GM23338 (cell line): ENCODE measurements at regions not wholly inside any gene's neighbourhood (a gene's known extent, or its start where the extent isn't known, plus 50 kb on each side); places are given as distances from the start of the nearest gene placed in this dataset.

Experiments
- ATAC-seq: fragments of 200-7000 bp; cut with Tn5 transposase; 3 replicates; pipeline ENCODE4 v1.9.1; 2020
- DNase-seq: peaks from one replicate; pipeline ENCODE4 v3.0.0-alpha.2; 2015; ENCODE audit warnings: low spot score
- H2AFZ ChIP-seq: fragments of 200-600 bp; sonication (generic); 2 replicates; pipeline ENCODE4 v1.8.0; 2016; ENCODE audit warnings: antibody characterized with exemption, mild to moderate bottlenecking, moderate library complexity
- H3F3A ChIP-seq: fragments of 200-600 bp; sonication (generic); replicated peaks from 2 replicates; pipeline ENCODE4 v1.8.0; 2017; ENCODE audit warnings: antibody characterized with exemption, mixed run types, low read depth
- H3K27ac ChIP-seq: fragments of 200-600 bp; sonication (generic); 2 replicates; pipeline ENCODE4 v1.6.1; 2016; ENCODE audit warnings: low read depth
- H3K27me3 ChIP-seq: fragments of 200-600 bp; sonication (generic); 2 replicates; pipeline ENCODE4 v1.8.0; 2016; ENCODE audit warnings: mild to moderate bottlenecking, mixed run types, moderate library complexity; ENCODE audit not compliant: insufficient read depth
- H3K36me3 ChIP-seq: fragments of 200-600 bp; sonication (generic); 2 replicates; pipeline ENCODE4 v1.8.0; 2016; ENCODE audit warnings: mild to moderate bottlenecking; ENCODE audit not compliant: insufficient read depth
- H3K4me1 ChIP-seq: fragments of 200-600 bp; sonication (generic); 2 replicates; pipeline ENCODE4 v1.8.0; 2016; ENCODE audit warnings: mild to moderate bottlenecking, moderate library complexity; ENCODE audit not compliant: insufficient read depth
- H3K4me2 ChIP-seq: fragments of 200-600 bp; sonication (generic); 2 replicates; pipeline ENCODE4 v1.7.1; 2017; ENCODE audit warnings: mixed run types
- H3K4me3 ChIP-seq: fragments of 200-600 bp; sonication (generic); 2 replicates; pipeline ENCODE4 v1.6.1; 2016; ENCODE audit warnings: mixed run types
- H3K79me2 ChIP-seq: fragments of 200-600 bp; sonication (generic); replicated peaks from 2 replicates; pipeline ENCODE4 v1.8.0; 2017; ENCODE audit warnings: mild to moderate bottlenecking; ENCODE audit not compliant: insufficient read depth
- H3K9me2 ChIP-seq: fragments of 200-600 bp; sonication (generic); 2 replicates; pipeline ENCODE4 v1.8.0; 2017; ENCODE audit not compliant: insufficient read depth
- H4K20me1 ChIP-seq: fragments of 200-600 bp; sonication (generic); replicated peaks from 2 replicates; pipeline ENCODE4 v1.8.0; 2017; ENCODE audit warnings: mild to moderate bottlenecking; ENCODE audit not compliant: insufficient read depth
- H3K27ac Mint-ChIP-seq: 2 replicates; pipeline ENCODE4 v1.8.0; 2020; ENCODE audit warnings: inconsistent platforms, mild to moderate bottlenecking, moderate library complexity, mixed read lengths
- H3K27me3 Mint-ChIP-seq: 3 replicates; pipeline ENCODE4 v1.8.0; 2022; ENCODE audit warnings: low read depth, mild to moderate bottlenecking, moderate library complexity, mixed read lengths, inconsistent platforms; ENCODE audit not compliant: insufficient read depth, poor library complexity
- H3K36me3 Mint-ChIP-seq: 3 replicates; pipeline ENCODE4 v1.8.0; 2021; ENCODE audit warnings: low read depth, mild to moderate bottlenecking, inconsistent platforms, moderate library complexity, mixed read lengths
- H3K4me1 Mint-ChIP-seq: 3 replicates; pipeline ENCODE4 v1.8.0; 2020; ENCODE audit warnings: mild to moderate bottlenecking, inconsistent platforms, mixed read lengths
- H3K4me3 Mint-ChIP-seq: 3 replicates; pipeline ENCODE4 v1.8.0; 2021; ENCODE audit warnings: moderate library complexity, mild to moderate bottlenecking, inconsistent platforms, mixed read lengths
- H3K9me3 Mint-ChIP-seq: 3 replicates; pipeline ENCODE4 v1.8.0; 2020; ENCODE audit warnings: moderate library complexity, mild to moderate bottlenecking, inconsistent platforms, mixed read lengths
- EZH2 ChIP-seq: fragments of 200-600 bp; sonication (generic); IDR thresholded peaks from one replicate; pipeline ENCODE4 v1.8.0; 2017; ENCODE audit warnings: antibody characterized with exemption, mild to moderate bottlenecking, low read depth; ENCODE audit not compliant: unreplicated experiment
- EZH2phosphoT487 ChIP-seq: fragments of 200-600 bp; sonication (generic); IDR thresholded peaks from one replicate; pipeline ENCODE4 v1.8.1; 2018; ENCODE audit warnings: antibody characterized with exemption; ENCODE audit not compliant: unreplicated experiment
- POLR2AphosphoS5 ChIP-seq: IDR thresholded peaks from 2 replicates; pipeline ENCODE4 v1.6.1; 2016; ENCODE audit warnings: antibody characterized with exemption, low read depth
- ZNF114 ChIP-seq: fragments of 250-450 bp; sonication (Bioruptor Pico); IDR thresholded peaks from 2 replicates; pipeline ENCODE4 v1.5.0; 2020; ENCODE audit warnings: mild to moderate bottlenecking, moderate library complexity
- ZNF331 ChIP-seq: fragments of 250-450 bp; sonication (Bioruptor Pico); IDR thresholded peaks from 2 replicates; pipeline ENCODE4 v1.5.0; 2020; ENCODE audit warnings: low read depth, mild to moderate bottlenecking, moderate library complexity
- ZNF462 ChIP-seq: fragments of 250-450 bp; sonication (Bioruptor Pico); IDR thresholded peaks from 2 replicates; pipeline ENCODE4 v1.5.0; 2020; ENCODE audit warnings: mild to moderate bottlenecking, moderate library complexity

GRCh38 chr1:148355976-148356375 lies 127.1 kb downstream of the PPIAL4G start (continued):
- TF ChIP-seq ZNF462 (no peak), EZH2phosphoT487 (no peak), ZNF331 (CRISPR knock-in tag) (no peak), ZNF114 (CRISPR knock-in tag) (no peak)

- Histone ChIP-seq H3F3A (no peaks in the 10 kb centered on the region), H3K27me3 (peaks cover 90% of the 10 kb centered on the region), H3K4me2 (peak overlapping the region; percentile 94), H3K36me3 (no peaks in the 10 kb centered on the region), H3K79me2 (no peaks in the 10 kb centered on the region), H3K9me2 (no peaks in the 10 kb centered on the region), H4K20me1 (no peaks in the 10 kb centered on the region), H3K4me3 (peak overlapping the region; percentile 75), H3K27ac (no peak overlapping the region), H3K4me1 (peaks cover 13% of the 10 kb centered on the region), H2AFZ (peak overlapping the region; percentile 98)
- TF ChIP-seq ZNF331 (CRISPR knock-in tag) (no peak), POLR2AphosphoS5 (no peak), EZH2 (peak; percentile 56)
- Mint-ChIP-seq H3K4me3 (peak overlapping the region; percentile 86), H3K4me1 (peaks cover 10% of the 10 kb centered on the region; the same call in 2 of the 3 replicates), H3K36me3 (no peaks in the 10 kb centered on the region), H3K27me3 (peaks cover 39% of the 10 kb centered on the region), H3K9me3 (no peaks in the 10 kb centered on the region; the same call in 2 of the 3 replicates), H3K27ac (no peak overlapping the region)
- DNase-seq (no peak), ATAC-seq (no peak)
Observed at GRCh38 chr1:148354913-148355308, 128.2 kb downstream of the PPIAL4G start.
